Smooth muscle cell (in vitro differentiated cells): ENCODE measurements at regions not wholly inside any gene's neighbourhood (a gene's known extent, or its start where the extent isn't known, plus 50 kb on each side); places are given as distances from the start of the nearest gene placed in this dataset.

Experiments used
- DNase-seq: peaks from one replicate; lab custom pipeline; 2025; ENCODE audit not compliant: unreplicated experiment; lab: John Stamatoyannopoulos, UW
- H2AFZ ChIP-seq: fragments of 200-600 bp; sonication (generic); 2 replicates; pipeline ENCODE4 v1.6.0; 2016; ENCODE audit warnings: antibody characterized with exemption, low read depth, mild to moderate bottlenecking
- H3F3A ChIP-seq: fragments of 200-600 bp; sonication (generic); 2 replicates; pipeline ENCODE4 v1.6.0; 2017; ENCODE audit warnings: antibody characterized with exemption, low read depth
- H3K27ac ChIP-seq: fragments of 200-600 bp; sonication (generic); 2 replicates; pipeline ENCODE4 v1.5.1; 2016; ENCODE audit warnings: low read depth, mild to moderate bottlenecking
- H3K27me3 ChIP-seq: fragments of 200-600 bp; sonication (generic); 2 replicates; pipeline ENCODE4 v1.6.1; 2016; ENCODE audit warnings: low read depth, mild to moderate bottlenecking
- H3K36me3 ChIP-seq: fragments of 200-600 bp; sonication (generic); 2 replicates; pipeline ENCODE4 v1.5.1; 2016; ENCODE audit warnings: low read depth
- H3K4me1 ChIP-seq: fragments of 200-600 bp; sonication (generic); 2 replicates; pipeline ENCODE4 v1.5.1; 2016; ENCODE audit warnings: low read depth
- H3K4me2 ChIP-seq: fragments of 200-600 bp; sonication (generic); 2 replicates; pipeline ENCODE4 v1.6.0; 2016; ENCODE audit warnings: mild to moderate bottlenecking
- H3K4me3 ChIP-seq: fragments of 200-600 bp; sonication (generic); 2 replicates; pipeline ENCODE4 v1.5.1; 2016; ENCODE audit warnings: mild to moderate bottlenecking
- H3K79me2 ChIP-seq: fragments of 200-600 bp; sonication (generic); 2 replicates; pipeline ENCODE4 v1.6.0; 2016; ENCODE audit warnings: low read depth, mild to moderate bottlenecking
- H3K9ac ChIP-seq: fragments of 200-600 bp; sonication (generic); 2 replicates; pipeline ENCODE4 v1.6.0; 2016; ENCODE audit warnings: low read depth
- H3K9me3 ChIP-seq: fragments of 200-600 bp; sonication (generic); replicated peaks from 2 replicates; pipeline ENCODE4 v1.5.1; 2016; ENCODE audit warnings: low read depth
- H4K20me1 ChIP-seq: fragments of 200-600 bp; sonication (generic); 2 replicates; pipeline ENCODE4 v1.6.0; 2016; ENCODE audit warnings: low read depth
- WGBS: methylation state at CpG from one replicate; pipeline ENCODE4 v1.1.7; 2016; ENCODE audit warnings: low lambda C conversion rate; 5-methylcytosine and 5-hydroxymethylcytosine counted together
- TF ChIP-seq, protein P1 (sequence below): fragments of 200-600 bp; sonication (generic); IDR thresholded peaks from 2 replicates; pipeline ENCODE4 v1.5.1; 2017; ENCODE audit warnings: borderline replicate concordance, mild to moderate bottlenecking, antibody characterized with exemption; ENCODE audit not compliant: insufficient read depth, poor library complexity, severe bottlenecking

DNA sequence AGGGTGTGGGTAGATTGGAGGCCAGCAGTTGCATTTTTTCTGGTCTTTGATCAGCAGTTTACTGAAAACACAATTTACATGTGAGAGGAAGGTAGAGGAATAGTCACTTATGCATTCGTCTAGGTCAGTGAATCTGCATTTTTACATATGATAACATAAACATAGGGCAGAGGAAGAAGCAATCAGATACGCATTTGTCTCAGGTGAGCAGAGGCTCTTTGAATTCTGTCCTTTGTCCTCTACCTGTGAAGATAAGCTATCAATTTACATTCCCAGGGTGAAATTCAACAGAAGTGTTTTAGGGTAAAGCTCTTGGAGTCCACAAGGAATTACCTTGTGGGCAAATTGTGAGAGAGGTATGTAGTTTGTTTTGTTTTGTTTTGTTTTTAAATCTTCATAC is 306.5 kb downstream of the MAGEB5 start:
- no peak overlapping the region for H3K27ac ChIP-seq
- 38% methylated on average over 2 of the region's 2 CpGs for WGBS
- H3K9ac ChIP-seq = no peak overlapping the region
- no peaks in the 10 kb centered on the region for H3K79me2 ChIP-seq
- no peaks in the 10 kb centered on the region for H3F3A ChIP-seq
- no peak for DNase-seq
- no peaks in the 10 kb centered on the region for H3K27me3 ChIP-seq
- no peak overlapping the region for H2AFZ ChIP-seq
- no peaks in the 10 kb centered on the region for H3K4me1 ChIP-seq
- no peak overlapping the region for H3K4me2 ChIP-seq
- H3K4me3 ChIP-seq = no peak overlapping the region
- no peaks in the 10 kb centered on the region for H4K20me1 ChIP-seq
- TF ChIP-seq, protein P1, sequence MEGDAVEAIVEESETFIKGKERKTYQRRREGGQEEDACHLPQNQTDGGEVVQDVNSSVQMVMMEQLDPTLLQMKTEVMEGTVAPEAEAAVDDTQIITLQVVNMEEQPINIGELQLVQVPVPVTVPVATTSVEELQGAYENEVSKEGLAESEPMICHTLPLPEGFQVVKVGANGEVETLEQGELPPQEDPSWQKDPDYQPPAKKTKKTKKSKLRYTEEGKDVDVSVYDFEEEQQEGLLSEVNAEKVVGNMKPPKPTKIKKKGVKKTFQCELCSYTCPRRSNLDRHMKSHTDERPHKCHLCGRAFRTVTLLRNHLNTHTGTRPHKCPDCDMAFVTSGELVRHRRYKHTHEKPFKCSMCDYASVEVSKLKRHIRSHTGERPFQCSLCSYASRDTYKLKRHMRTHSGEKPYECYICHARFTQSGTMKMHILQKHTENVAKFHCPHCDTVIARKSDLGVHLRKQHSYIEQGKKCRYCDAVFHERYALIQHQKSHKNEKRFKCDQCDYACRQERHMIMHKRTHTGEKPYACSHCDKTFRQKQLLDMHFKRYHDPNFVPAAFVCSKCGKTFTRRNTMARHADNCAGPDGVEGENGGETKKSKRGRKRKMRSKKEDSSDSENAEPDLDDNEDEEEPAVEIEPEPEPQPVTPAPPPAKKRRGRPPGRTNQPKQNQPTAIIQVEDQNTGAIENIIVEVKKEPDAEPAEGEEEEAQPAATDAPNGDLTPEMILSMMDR = no peak
- H3K36me3 ChIP-seq = no peaks in the 10 kb centered on the region
- H3K9me3 ChIP-seq = no peaks in the 10 kb centered on the region

DNA sequence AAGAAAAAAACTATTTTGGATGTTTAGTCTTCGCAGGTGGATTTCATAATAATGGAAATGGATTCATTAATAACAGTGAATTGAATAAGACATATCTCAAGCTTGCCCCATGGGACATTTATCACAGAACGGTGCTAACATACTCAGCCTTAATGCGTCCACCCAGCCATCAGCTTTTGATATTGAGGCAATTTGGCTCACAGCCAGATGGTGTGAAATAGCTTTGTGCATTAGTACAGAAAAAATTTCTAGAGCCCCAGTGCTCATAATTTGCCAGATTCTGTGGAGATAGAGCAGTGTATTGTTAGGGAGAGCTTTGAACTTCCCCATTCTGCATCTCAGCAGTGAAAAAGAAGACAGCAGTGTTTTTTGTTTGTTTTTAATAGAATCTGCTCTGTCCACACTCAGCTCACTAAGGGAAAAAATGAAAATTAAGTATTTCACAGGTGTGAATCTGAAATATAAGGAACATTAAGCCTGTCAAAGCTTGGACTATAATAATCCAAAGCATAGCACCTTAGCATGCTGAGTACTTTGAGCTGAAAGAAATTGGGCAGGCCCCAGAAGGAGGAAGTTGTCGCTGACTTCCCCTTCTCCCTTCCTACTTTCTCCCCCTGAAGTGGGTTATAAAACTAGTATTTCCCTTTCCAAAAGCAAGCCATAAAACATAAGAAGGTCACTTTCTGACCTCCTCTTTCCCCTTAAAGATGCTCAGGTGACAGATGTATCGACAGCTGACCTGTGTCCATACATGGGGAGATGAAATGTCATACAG is 295.8 kb downstream of the MAGEB5 start:
- WGBS = 74% methylated on average over 5 of the region's 5 CpGs

DNA sequence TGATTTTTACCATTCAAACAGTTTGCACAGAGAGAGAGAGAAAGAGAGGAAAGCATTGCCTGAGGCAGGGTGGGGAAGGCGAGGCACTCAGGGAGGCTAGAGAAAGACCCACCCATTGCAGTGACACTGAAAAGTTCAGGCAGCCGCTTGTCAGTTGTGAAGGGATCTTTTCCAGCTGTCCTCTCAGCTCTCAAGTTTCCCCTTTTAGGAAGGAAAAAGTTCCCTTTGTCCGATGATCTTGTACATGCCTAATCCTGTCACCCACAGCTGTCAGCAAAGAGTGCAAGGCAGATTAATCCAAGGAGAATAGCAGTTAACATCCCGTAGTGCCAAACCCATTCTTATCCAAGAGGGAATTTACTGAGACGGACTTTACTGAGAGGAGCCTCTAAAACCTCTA is 255.0 kb downstream of the MAGEB5 start:
- Histone ChIP-seq H4K20me1 (no peaks in the 10 kb centered on the region), H3K4me3 (no peak overlapping the region), H3K36me3 (no peaks in the 10 kb centered on the region), H3K4me2 (no peak overlapping the region), H3K27ac (no peak overlapping the region), H3K4me1 (no peaks in the 10 kb centered on the region), H2AFZ (no peak overlapping the region), H3F3A (no peaks in the 10 kb centered on the region), H3K9ac (no peak overlapping the region), H3K79me2 (no peaks in the 10 kb centered on the region), H3K27me3 (no peaks in the 10 kb centered on the region), H3K9me3 (no peaks in the 10 kb centered on the region)
- no peak for DNase-seq
- WGBS = 55% methylated on average over 5 of the region's 5 CpGs
- TF ChIP-seq, protein P1 = no peak

More for the DNA sequence above, 295.8 kb downstream of the MAGEB5 start:
- TF ChIP-seq, protein P1 = no peak
- Histone ChIP-seq H3K4me3 (no peak overlapping the region), H3K4me2 (no peak overlapping the region), H3K9ac (no peak overlapping the region), H3K36me3 (no peaks in the 10 kb centered on the region), H3K27me3 (no peaks in the 10 kb centered on the region), H3K4me1 (no peaks in the 10 kb centered on the region), H3K9me3 (no peaks in the 10 kb centered on the region), H4K20me1 (no peaks in the 10 kb centered on the region), H3K79me2 (no peaks in the 10 kb centered on the region), H3K27ac (no peak overlapping the region), H3F3A (no peaks in the 10 kb centered on the region), H2AFZ (no peak overlapping the region)
- DNase-seq = no peak

DNA sequence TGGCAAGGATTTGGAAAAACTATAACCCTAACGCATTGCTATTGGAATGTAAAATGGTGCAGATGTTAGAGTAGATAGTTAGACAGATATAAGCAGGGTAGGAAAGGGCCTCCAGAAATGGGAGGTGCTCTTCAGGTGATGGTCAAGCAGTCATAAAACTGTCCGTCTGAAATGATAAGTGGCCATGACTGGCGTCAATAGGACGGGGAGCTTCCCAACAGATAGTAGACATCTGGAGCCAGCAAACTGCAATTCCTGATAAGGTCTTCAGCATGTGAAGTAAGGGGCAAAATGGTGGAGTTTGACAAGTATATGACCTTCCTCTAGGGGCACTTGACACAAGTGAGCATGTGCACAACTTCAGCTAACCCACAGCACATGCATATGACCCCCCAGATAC is 250.4 kb downstream of the MAGEB5 start:
- Histone ChIP-seq H3K4me2 (no peak overlapping the region), H3K27ac (no peak overlapping the region), H3K36me3 (no peaks in the 10 kb centered on the region), H3K4me1 (no peaks in the 10 kb centered on the region), H2AFZ (no peak overlapping the region), H3K4me3 (no peak overlapping the region), H3K79me2 (no peaks in the 10 kb centered on the region), H3K9ac (no peak overlapping the region), H3F3A (no peaks in the 10 kb centered on the region), H4K20me1 (no peaks in the 10 kb centered on the region), H3K27me3 (no peaks in the 10 kb centered on the region), H3K9me3 (no peaks in the 10 kb centered on the region)
- TF ChIP-seq, protein P1 = no peak
- DNase-seq = no peak
- WGBS = 86% methylated on average over 4 of the region's 4 CpGs
